Mesendoderm (in vitro differentiated cells): ENCODE measurements at regions not wholly inside any gene's neighbourhood (a gene's known extent, or its start where the extent isn't known, plus 50 kb on each side); places are given as distances from the start of the nearest gene placed in this dataset.

Experiments
- DNase-seq: peaks from one replicate; pipeline ENCODE4 v3.0.0; 2013
- H2AK5ac ChIP-seq: 2 replicates; pipeline ENCODE4 v1.6.1; 2013; ENCODE audit warnings: low read length, inconsistent platforms
- H2BK120ac ChIP-seq: 2 replicates; pipeline ENCODE4 v1.6.1; 2013; ENCODE audit warnings: low read depth, mild to moderate bottlenecking, low read length, moderate library complexity, mixed read lengths
- H2BK15ac ChIP-seq: replicated peaks from 2 replicates; pipeline ENCODE4 v1.6.1; 2013; ENCODE audit warnings: low read depth, mild to moderate bottlenecking, moderate library complexity
- H2BK5ac ChIP-seq: 2 replicates; pipeline ENCODE4 v1.6.1; 2013; ENCODE audit warnings: low read length, inconsistent platforms
- H3K18ac ChIP-seq: 2 replicates; pipeline ENCODE4 v1.6.1; 2013; ENCODE audit warnings: mild to moderate bottlenecking, low read length, mixed read lengths
- H3K23ac ChIP-seq: one replicate; pipeline ENCODE4 v1.6.1; 2013; ENCODE audit warnings: low read length
- H3K27ac ChIP-seq: 2 replicates; pipeline ENCODE4 v1.5.1; 2013; ENCODE audit warnings: low read depth, mild to moderate bottlenecking, inconsistent platforms, low read length, moderate library complexity
- H3K27me3 ChIP-seq: 2 replicates; pipeline ENCODE4 v1.6.1; 2013; ENCODE audit warnings: low read length, control low read depth, mild to moderate bottlenecking, inconsistent platforms; ENCODE audit not compliant: insufficient read depth, poor library complexity
- H3K36me3 ChIP-seq: 2 replicates; pipeline ENCODE4 v1.6.1; 2013; ENCODE audit warnings: low read length, inconsistent platforms; ENCODE audit not compliant: control insufficient read depth, insufficient read depth
- H3K4ac ChIP-seq: one replicate; pipeline ENCODE4 v1.6.1; 2013; ENCODE audit warnings: low read depth, mild to moderate bottlenecking, low read length, moderate library complexity
- H3K4me1 ChIP-seq: 2 replicates; pipeline ENCODE4 v1.6.1; 2013; ENCODE audit warnings: low read depth, low read length, inconsistent platforms; ENCODE audit not compliant: control insufficient read depth
- H3K4me2 ChIP-seq: 2 replicates; pipeline ENCODE4 v1.6.1; 2013; ENCODE audit warnings: low read length
- H3K4me3 ChIP-seq: 2 replicates; pipeline ENCODE4 v1.5.1; 2013; ENCODE audit warnings: mild to moderate bottlenecking, low read length
- H3K56ac ChIP-seq: one replicate; pipeline ENCODE4 v1.6.1; 2013; ENCODE audit warnings: low read length
- H3K79me1 ChIP-seq: 2 replicates; pipeline ENCODE4 v1.6.1; 2013; ENCODE audit warnings: low read length, inconsistent platforms
- H3K79me2 ChIP-seq: 2 replicates; pipeline ENCODE4 v1.6.1; 2013; ENCODE audit warnings: mild to moderate bottlenecking, low read length; ENCODE audit not compliant: control insufficient read depth, insufficient read depth
- H3K9ac ChIP-seq: 2 replicates; pipeline ENCODE4 v1.6.1; 2013; ENCODE audit warnings: low read length, inconsistent platforms
- H4K5ac ChIP-seq: one replicate; pipeline ENCODE4 v1.6.1; 2013; ENCODE audit warnings: low read length
- H4K8ac ChIP-seq: one replicate; pipeline ENCODE4 v1.6.1; 2013; ENCODE audit warnings: low read depth, mild to moderate bottlenecking, control low read depth, low read length, moderate library complexity
- WGBS: extraction: QIAGEN DNeasy Blood & Tissue Kit; methylation state at CpG from one replicate; pipeline ENCODE4 v1.1.7; 2013; ENCODE audit warnings: low lambda C conversion rate, missing lambda C conversion rate; ENCODE audit not compliant: insufficient coverage; ENCODE audit errors: extremely low coverage; 5-methylcytosine and 5-hydroxymethylcytosine counted together

GRCh38 chr1:177333936-177334595 lies 163.3 kb downstream of the BRINP2 start:
- no peaks in the 10 kb centered on the region for H3K27me3 ChIP-seq
- WGBS: no CpG with 5 or more reads among the region's 4 CpGs
- H2BK120ac ChIP-seq: no peak overlapping the region
- no peak overlapping the region for H3K23ac ChIP-seq
- H2BK15ac ChIP-seq: no peak overlapping the region
- H3K18ac ChIP-seq: no peak overlapping the region
- no peaks in the 10 kb centered on the region for H3K79me2 ChIP-seq
- no peak overlapping the region for H3K9ac ChIP-seq
- H3K56ac ChIP-seq: no peak overlapping the region
- peak; percentile 37 for DNase-seq
- no peak overlapping the region for H4K8ac ChIP-seq
- no peak overlapping the region for H4K5ac ChIP-seq
- no peak overlapping the region for H3K4me2 ChIP-seq
- no peak overlapping the region for H2BK5ac ChIP-seq
- no peaks in the 10 kb centered on the region for H3K36me3 ChIP-seq
- H3K4me1 ChIP-seq: no peaks in the 10 kb centered on the region
- H3K27ac ChIP-seq: no peak overlapping the region
- H3K4ac ChIP-seq: no peak overlapping the region
- no peak overlapping the region for H2AK5ac ChIP-seq
- H3K4me3 ChIP-seq: no peak overlapping the region
- no peaks in the 10 kb centered on the region for H3K79me1 ChIP-seq
